IMR-90 (cell line): ENCODE measurements at regions not wholly inside any gene's neighbourhood (a gene's known extent, or its start where the extent isn't known, plus 50 kb on each side); places are given as distances from the start of the nearest gene placed in this dataset.
A peak's percentile ranks its signal among the peaks of the same experiment; 100 is the strongest.

Experiments used
- ATAC-seq: fragments of 200-7000 bp; cut with Tn5 transposase; 2 replicates; pipeline ENCODE4 v1.9.1; 2020; ENCODE audit warnings: low read depth, mild to moderate bottlenecking, moderate library complexity
- BruUV-seq: library from RNA; stranded (reverse); fragments of 400-500 nt; replicated peaks from 2 replicates; lab custom pipeline; 2021; lab: Mats Ljungman, UMichigan
- CTCF ChIA-PET: fragments of 300-600 bp; formaldehyde crosslinking; extraction: SDS; loops from one replicate; lab custom pipeline; 2021; ENCODE audit warnings: antibody characterized with exemption; lab: Yijun Ruan, JAX
- POLR2A ChIA-PET: fragments of 300-600 bp; sonication (Branson Sonifier 250); formaldehyde crosslinking; loops from one replicate; lab custom pipeline; 2022; ENCODE audit warnings: antibody characterized with exemption; ENCODE audit not compliant: unreplicated experiment; lab: Charles Lee
- DNase-seq: peaks from one replicate; pipeline ENCODE4 v3.0.0; 2013
- H2AFZ ChIP-seq: replicated peaks from 2 replicates; pipeline ENCODE3; 2013; ENCODE audit warnings: low read length, mild to moderate bottlenecking; ENCODE audit not compliant: poor library complexity
- H2AK5ac ChIP-seq: 2 replicates; pipeline ENCODE4 v1.6.1; 2013; ENCODE audit warnings: low read depth, low read length, inconsistent platforms
- H2AK9ac ChIP-seq: replicated peaks from 2 replicates; pipeline ENCODE3; 2013; ENCODE audit warnings: mild to moderate bottlenecking, low read depth, low read length, moderate library complexity; ENCODE audit not compliant: poor library complexity
- H2BK120ac ChIP-seq: 2 replicates; pipeline ENCODE4 v1.6.1; 2013; ENCODE audit warnings: low read depth, low read length, inconsistent platforms
- H2BK15ac ChIP-seq: 3 replicates; pipeline ENCODE4 v1.6.1; 2013; ENCODE audit warnings: low read depth, low read length, inconsistent platforms
- H2BK20ac ChIP-seq: 2 replicates; pipeline ENCODE4 v1.6.1; 2013; ENCODE audit warnings: low read depth, mild to moderate bottlenecking, inconsistent platforms, low read length, moderate library complexity
- H2BK5ac ChIP-seq: 2 replicates; pipeline ENCODE4 v1.6.1; 2013; ENCODE audit warnings: mild to moderate bottlenecking, low read depth, low read length, inconsistent platforms; ENCODE audit not compliant: poor library complexity, severe bottlenecking
- H3K14ac ChIP-seq: replicated peaks from 2 replicates; pipeline ENCODE4 v1.6.1; 2013; ENCODE audit warnings: low read depth, low read length, inconsistent platforms
- H3K18ac ChIP-seq: 2 replicates; pipeline ENCODE4 v1.6.1; 2013; ENCODE audit warnings: low read depth, low read length, control low read depth
- H3K23ac ChIP-seq: 2 replicates; pipeline ENCODE4 v1.6.1; 2013; ENCODE audit warnings: low read depth, low read length, inconsistent platforms
- H3K27ac ChIP-seq: 2 replicates; pipeline ENCODE4 v1.5.1; 2013; ENCODE audit warnings: mild to moderate bottlenecking, control low read depth, low read length; ENCODE audit not compliant: insufficient read depth
- H3K27me3 ChIP-seq: 2 replicates; pipeline ENCODE4 v1.6.1; 2013; ENCODE audit warnings: low read length; ENCODE audit not compliant: control insufficient read depth, insufficient read depth
- H3K36me3 ChIP-seq: 2 replicates; pipeline ENCODE4 v1.6.1; 2013; ENCODE audit warnings: low read length, mixed read lengths; ENCODE audit not compliant: control insufficient read depth, insufficient read depth
- H3K4ac ChIP-seq: 2 replicates; pipeline ENCODE4 v1.6.1; 2013; ENCODE audit warnings: low read depth, low read length, inconsistent platforms
- H3K4me1 ChIP-seq: 2 replicates; pipeline ENCODE4 v1.6.1; 2013; ENCODE audit warnings: low read length, mixed read lengths; ENCODE audit not compliant: control insufficient read depth, insufficient read depth
- H3K4me2 ChIP-seq: 2 replicates; pipeline ENCODE4 v1.6.1; 2013; ENCODE audit warnings: low read depth, mild to moderate bottlenecking, control low read depth, low read length, moderate library complexity
- H3K4me3 ChIP-seq: 2 replicates; pipeline ENCODE4 v1.5.1; 2013; ENCODE audit warnings: low read depth, mild to moderate bottlenecking, control low read depth, low read length, moderate library complexity; ENCODE audit not compliant: insufficient read depth
- H3K56ac ChIP-seq: 2 replicates; pipeline ENCODE4 v1.6.1; 2013; ENCODE audit warnings: low read length, inconsistent platforms; ENCODE audit not compliant: insufficient read depth; ENCODE audit errors: extremely low read depth
- H3K79me1 ChIP-seq, 2 experiments: 2 replicates each; pipeline ENCODE4 v1.6.1; 2013; ENCODE audit warnings: low read length in 2 of 2, inconsistent platforms in 1 of 2, low read depth in 1 of 2
- H3K9ac ChIP-seq: 2 replicates; pipeline ENCODE4 v1.6.1; 2013; ENCODE audit warnings: low read depth, low read length, control low read depth
- H3K9me1 ChIP-seq: 2 replicates; pipeline ENCODE4 v1.6.1; 2013; ENCODE audit warnings: low read length, inconsistent platforms; ENCODE audit not compliant: insufficient read depth
- H3K9me3 ChIP-seq: 2 replicates; pipeline ENCODE4 v1.6.1; 2013; ENCODE audit warnings: low read length; ENCODE audit not compliant: control insufficient read depth, insufficient read depth
- H4K20me1 ChIP-seq: 2 replicates; pipeline ENCODE4 v1.6.1; 2013; ENCODE audit warnings: low read length, inconsistent platforms; ENCODE audit not compliant: insufficient read depth
- H4K5ac ChIP-seq: 2 replicates; pipeline ENCODE4 v1.6.1; 2013; ENCODE audit warnings: mild to moderate bottlenecking, low read depth, low read length, control low read depth
- H4K8ac ChIP-seq, 2 experiments: 2 replicates each; pipeline ENCODE4 v1.6.1; 2013; ENCODE audit warnings: low read depth in 2 of 2, low read length in 2 of 2, control low read depth in 1 of 2, inconsistent platforms in 1 of 2
- H4K91ac ChIP-seq: 2 replicates; pipeline ENCODE4 v1.6.1; 2013; ENCODE audit warnings: low read depth, low read length, inconsistent platforms; ENCODE audit not compliant: insufficient read depth
- NFE2L2 ChIP-seq: fragments of 150-350 bp; IDR thresholded peaks from 2 replicates; pipeline ENCODE4 v1.6.1; 2016; ENCODE audit warnings: low read depth, mild to moderate bottlenecking, low read length
- WGBS, 2 experiments: methylation state at CpG; one replicate each; pipeline versions ENCODE4 v1.1.5 to v1.1.7; 2013; ENCODE audit warnings: missing lambda C conversion rate in 2 of 2; ENCODE audit not compliant: insufficient read length in 1 of 2; ENCODE audit errors: extremely low coverage in 2 of 2; 5-methylcytosine and 5-hydroxymethylcytosine counted together
- dilution Hi-C: fragments of 300-500 bp; cut with HindIII; formaldehyde crosslinking; loops from one replicate; pipeline ENCODE4 v1.14.3; 2018; ENCODE audit warnings: low sequenced_read_pairs; ENCODE audit not compliant: unreplicated experiment
- in situ Hi-C: fragments of 300-500 bp; cut with MboI; formaldehyde crosslinking; loops from 3 replicates; pipeline ENCODE4 v1.14.3; 2019; ENCODE audit warnings: low sequenced_read_pairs, inconsistent platforms, mixed read lengths
- intact Hi-C: fragments of 100-400 bp; cut with micrococcal nuclease; formaldehyde crosslinking; loops from 2 replicates; pipeline ENCODE4 v1.10.0; 2022

GRCh38 chr9:105143136-105143430, 101.4 kb upstream of the SLC44A1 start:
- H3K4me1 ChIP-seq: no peaks in the 10 kb centered on the region; the same call in 1 of the 2 replicates
- H3K9me1 ChIP-seq: peaks cover 7% of the 10 kb centered on the region; the same call in 1 of the 2 replicates
- H3K36me3 ChIP-seq: no peaks in the 10 kb centered on the region
- H4K91ac ChIP-seq: no peak overlapping the region
- H3K9ac ChIP-seq: no peak overlapping the region
- no peak overlapping the region for H2BK15ac ChIP-seq
- 0 out of 2 replicates have a peak overlapping the region, but pooled peaks have one; percentile 5 for H2AK5ac ChIP-seq
- no peak overlapping the region for H3K4me3 ChIP-seq
- no peak overlapping the region for H2BK5ac ChIP-seq
- no peaks in the 10 kb centered on the region for H4K20me1 ChIP-seq
- no peak overlapping the region for H3K14ac ChIP-seq
- no peak overlapping the region for H3K18ac ChIP-seq
- no TSS peak for BruUV-seq
- no peak for DNase-seq
- ChIA-PET CTCF (no interaction called here), POLR2A (no interaction called here)
- WGBS, 2 experiments: 100% methylated on average over 4 of the region's 6 CpGs; no CpG with 5 or more reads in 1 of the 2 experiments
- ATAC-seq: no peak
- TF ChIP-seq NFE2L2: no peak
- H3K79me1 ChIP-seq: no peaks in the 10 kb centered on the region
- H4K8ac ChIP-seq: no peak overlapping the region
- H2AK9ac ChIP-seq: no peak overlapping the region
- H2AFZ ChIP-seq: no peak overlapping the region
- H3K9me3 ChIP-seq: no peaks in the 10 kb centered on the region
- 0 out of 2 replicates have a peak, but pooled peaks cover 2% of the 10 kb centered on the region for H3K27me3 ChIP-seq
- no peak overlapping the region for H2BK20ac ChIP-seq
- in situ Hi-C loops: loop anchor here (10.0 to 25.0 kb wide), 2 partner anchors 58 to 156 kb away; no protein-coding TSS in a partner anchor
- no peak overlapping the region for H3K56ac ChIP-seq
- no peak overlapping the region for H3K4ac ChIP-seq
- H3K27ac ChIP-seq: no peak overlapping the region
- no peak overlapping the region for H3K23ac ChIP-seq
- H3K4me2 ChIP-seq: no peak overlapping the region
- no peak overlapping the region for H2BK120ac ChIP-seq
- intact Hi-C loops: no loop called here
- dilution Hi-C loops: no loop called here
- no peak overlapping the region for H4K5ac ChIP-seq
